HEK293 (cell line): ENCODE measurements at regions not wholly inside any gene's neighbourhood (a gene's known extent, or its start where the extent isn't known, plus 50 kb on each side); places are given as distances from the start of the nearest gene placed in this dataset.

ENCODE experiments used
- SP2 ChIP-seq: fragments of 450-650 bp; formaldehyde crosslinking; IDR thresholded peaks from 2 replicates; pipeline ENCODE4 v1.5.1; 2016; ENCODE audit warnings: missing biosample characterization, missing genetic modification characterization
- ZNF10 ChIP-seq: fragments of 450-650 bp; formaldehyde crosslinking; IDR thresholded peaks from 2 replicates; pipeline ENCODE4 v1.5.1; 2017; ENCODE audit warnings: missing biosample characterization, missing genetic modification characterization
- ZNF274 ChIP-seq, 2 experiments: fragments of 200-500 bp in 1 of 2; fragments of 450-650 bp in 1 of 2; sonication (Bioruptor generic) in 1 of 2; formaldehyde crosslinking in 1 of 2; IDR thresholded peaks; 2 replicates each; pipeline versions ENCODE4 v1.5.1 to v1.6.1; 2014 to 2016; ENCODE audit warnings: borderline replicate concordance in 1 of 2, inconsistent platforms in 1 of 2, low read length in 1 of 2, missing biosample characterization in 1 of 2, missing genetic modification characterization in 1 of 2
- ZNF571 ChIP-seq: fragments of 450-650 bp; formaldehyde crosslinking; IDR thresholded peaks from 2 replicates; pipeline ENCODE4 v1.5.0; 2017; ENCODE audit warnings: missing biosample characterization, missing genetic modification characterization
- TF ChIP-seq, protein P1 (sequence below): fragments of 450-650 bp; formaldehyde crosslinking; IDR thresholded peaks from 2 replicates; pipeline ENCODE4 v1.5.1; 2016; ENCODE audit warnings: missing biosample characterization, missing genetic modification characterization
- TF ChIP-seq, protein P2 (sequence below): fragments of 450-650 bp; formaldehyde crosslinking; IDR thresholded peaks from 2 replicates; pipeline ENCODE4 v1.5.1; 2016; ENCODE audit warnings: missing biosample characterization, missing genetic modification characterization

DNA sequence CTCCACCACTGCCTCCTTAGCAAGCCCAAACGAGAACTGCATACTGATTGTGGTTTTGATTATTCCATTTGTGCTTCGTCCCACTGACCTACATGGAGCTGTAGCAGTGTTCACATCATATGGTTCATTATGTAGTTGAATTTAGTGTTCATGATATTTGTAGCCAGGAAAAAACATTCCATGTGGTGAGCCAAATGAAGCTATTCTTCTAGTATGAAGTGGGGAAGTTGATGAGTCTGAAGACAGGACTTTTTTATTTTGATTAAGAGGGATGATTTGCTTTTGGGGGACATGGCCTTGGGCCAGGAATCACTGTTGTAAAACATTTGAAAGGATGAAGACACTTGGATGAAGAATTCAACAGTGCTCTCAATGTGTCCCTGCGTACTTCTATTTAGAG, 192.9 kb upstream of the SLC27A6 start:
- TF ChIP-seq, protein P1, sequence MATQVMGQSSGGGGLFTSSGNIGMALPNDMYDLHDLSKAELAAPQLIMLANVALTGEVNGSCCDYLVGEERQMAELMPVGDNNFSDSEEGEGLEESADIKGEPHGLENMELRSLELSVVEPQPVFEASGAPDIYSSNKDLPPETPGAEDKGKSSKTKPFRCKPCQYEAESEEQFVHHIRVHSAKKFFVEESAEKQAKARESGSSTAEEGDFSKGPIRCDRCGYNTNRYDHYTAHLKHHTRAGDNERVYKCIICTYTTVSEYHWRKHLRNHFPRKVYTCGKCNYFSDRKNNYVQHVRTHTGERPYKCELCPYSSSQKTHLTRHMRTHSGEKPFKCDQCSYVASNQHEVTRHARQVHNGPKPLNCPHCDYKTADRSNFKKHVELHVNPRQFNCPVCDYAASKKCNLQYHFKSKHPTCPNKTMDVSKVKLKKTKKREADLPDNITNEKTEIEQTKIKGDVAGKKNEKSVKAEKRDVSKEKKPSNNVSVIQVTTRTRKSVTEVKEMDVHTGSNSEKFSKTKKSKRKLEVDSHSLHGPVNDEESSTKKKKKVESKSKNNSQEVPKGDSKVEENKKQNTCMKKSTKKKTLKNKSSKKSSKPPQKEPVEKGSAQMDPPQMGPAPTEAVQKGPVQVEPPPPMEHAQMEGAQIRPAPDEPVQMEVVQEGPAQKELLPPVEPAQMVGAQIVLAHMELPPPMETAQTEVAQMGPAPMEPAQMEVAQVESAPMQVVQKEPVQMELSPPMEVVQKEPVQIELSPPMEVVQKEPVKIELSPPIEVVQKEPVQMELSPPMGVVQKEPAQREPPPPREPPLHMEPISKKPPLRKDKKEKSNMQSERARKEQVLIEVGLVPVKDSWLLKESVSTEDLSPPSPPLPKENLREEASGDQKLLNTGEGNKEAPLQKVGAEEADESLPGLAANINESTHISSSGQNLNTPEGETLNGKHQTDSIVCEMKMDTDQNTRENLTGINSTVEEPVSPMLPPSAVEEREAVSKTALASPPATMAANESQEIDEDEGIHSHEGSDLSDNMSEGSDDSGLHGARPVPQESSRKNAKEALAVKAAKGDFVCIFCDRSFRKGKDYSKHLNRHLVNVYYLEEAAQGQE (tag by site-specific recombination) = no peak
- TF ChIP-seq, protein P2, sequence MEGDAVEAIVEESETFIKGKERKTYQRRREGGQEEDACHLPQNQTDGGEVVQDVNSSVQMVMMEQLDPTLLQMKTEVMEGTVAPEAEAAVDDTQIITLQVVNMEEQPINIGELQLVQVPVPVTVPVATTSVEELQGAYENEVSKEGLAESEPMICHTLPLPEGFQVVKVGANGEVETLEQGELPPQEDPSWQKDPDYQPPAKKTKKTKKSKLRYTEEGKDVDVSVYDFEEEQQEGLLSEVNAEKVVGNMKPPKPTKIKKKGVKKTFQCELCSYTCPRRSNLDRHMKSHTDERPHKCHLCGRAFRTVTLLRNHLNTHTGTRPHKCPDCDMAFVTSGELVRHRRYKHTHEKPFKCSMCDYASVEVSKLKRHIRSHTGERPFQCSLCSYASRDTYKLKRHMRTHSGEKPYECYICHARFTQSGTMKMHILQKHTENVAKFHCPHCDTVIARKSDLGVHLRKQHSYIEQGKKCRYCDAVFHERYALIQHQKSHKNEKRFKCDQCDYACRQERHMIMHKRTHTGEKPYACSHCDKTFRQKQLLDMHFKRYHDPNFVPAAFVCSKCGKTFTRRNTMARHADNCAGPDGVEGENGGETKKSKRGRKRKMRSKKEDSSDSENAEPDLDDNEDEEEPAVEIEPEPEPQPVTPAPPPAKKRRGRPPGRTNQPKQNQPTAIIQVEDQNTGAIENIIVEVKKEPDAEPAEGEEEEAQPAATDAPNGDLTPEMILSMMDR (tag by site-specific recombination) = no peak
- TF ChIP-seq SP2 (no peak), ZNF10 (tag by site-specific recombination) (no peak), ZNF274 (IDR thresholded peaks at IDR 0.05; ENCODE audit: low read length) (no peak), ZNF274 (tag by site-specific recombination; IDR thresholded peaks at IDR 0.05; ENCODE audit: borderline replicate concordance) (no peak), ZNF571 (tag by site-specific recombination) (no peak)
